ENCODE measurements at regions not wholly inside any gene's neighbourhood (a gene's known extent, or its start where the extent isn't known, plus 50 kb on each side); places are given as distances from the start of the nearest gene placed in this dataset.
"Not testable (repeated sequence)": the region's sequence is repeated elsewhere in the genome, so short reads cannot be mapped to it uniquely, and the experiment has no call there.

GRCh38 chr13:44311011-44311780 lies 62.4 kb upstream of the SERP2 start:
- peak; percentile 36 for ATAC-seq

GRCh38 chr13:44312131-44312530 lies 61.5 kb upstream of the SERP2 start:
- no peak for ATAC-seq

GRCh38 chr13:44312834-44313551 lies 60.6 kb upstream of the SERP2 start:
- peak; percentile 39 for ATAC-seq

DNA sequence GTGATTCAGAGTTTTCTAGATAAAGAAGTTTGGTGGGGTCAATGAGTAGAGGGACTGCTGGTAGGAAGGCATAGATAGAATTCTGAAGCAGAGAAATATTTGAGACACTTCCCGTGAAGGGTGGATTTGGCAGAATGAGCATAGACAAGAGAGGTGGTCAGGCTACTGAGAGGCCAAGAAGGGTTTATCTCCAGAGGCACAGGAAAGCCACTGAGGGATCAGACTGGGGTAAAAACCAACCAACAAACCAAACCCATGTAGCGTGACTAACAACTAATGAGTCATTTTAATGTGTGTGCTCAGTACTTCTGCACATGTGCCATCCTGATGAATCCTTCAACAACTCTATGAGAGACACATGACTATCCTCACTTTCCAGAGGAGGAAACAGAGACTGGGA lies 60.0 kb upstream of the SERP2 start:
- peak; percentile 83 for ATAC-seq

DNA sequence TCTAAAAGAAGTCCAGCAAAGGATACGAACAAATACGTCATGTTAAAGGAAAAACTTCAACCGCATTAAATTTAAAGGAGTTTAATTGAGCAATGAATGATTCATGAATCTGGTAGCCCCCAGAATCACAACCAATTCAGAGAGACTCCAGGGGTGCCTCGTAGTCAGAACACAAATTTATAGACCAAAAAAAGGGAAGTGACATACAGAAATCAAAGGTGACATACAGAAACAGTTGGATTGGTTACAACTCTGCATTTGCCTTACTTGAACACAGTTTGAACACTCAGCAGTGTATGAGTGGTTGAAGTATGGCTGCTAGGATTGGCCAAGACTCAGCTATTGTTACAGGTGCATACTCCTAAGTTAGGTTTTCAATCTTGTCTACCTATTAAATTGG lies 59.5 kb upstream of the SERP2 start:
- ATAC-seq = not testable (repeated sequence)

GRCh38 chr13:44317752-44318151 lies 55.9 kb upstream of the SERP2 start:
- peak; percentile 20 for ATAC-seq

DNA sequence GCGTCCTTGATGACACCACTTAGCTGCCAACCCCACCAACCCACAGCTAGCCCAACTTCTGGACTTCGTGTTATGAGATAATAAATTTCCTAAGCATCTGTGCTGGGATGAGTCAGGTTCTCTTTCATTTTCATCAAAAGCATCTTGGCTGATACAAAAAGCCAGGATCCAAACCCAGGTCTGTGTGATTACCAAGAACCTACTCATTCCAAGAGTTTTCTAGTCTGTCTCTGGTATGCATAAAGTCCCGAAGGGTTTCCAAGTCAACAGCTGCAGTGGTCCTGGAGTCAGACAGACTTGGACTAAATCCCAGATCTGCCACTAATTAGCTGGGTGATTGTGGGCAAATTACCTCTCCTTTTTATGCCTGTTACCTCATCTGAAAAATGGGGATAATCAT lies 55.5 kb upstream of the SERP2 start:
- no peak for ATAC-seq

GRCh38 chr13:44320611-44321010 lies 53.0 kb upstream of the SERP2 start:
- ATAC-seq = no peak

DNA sequence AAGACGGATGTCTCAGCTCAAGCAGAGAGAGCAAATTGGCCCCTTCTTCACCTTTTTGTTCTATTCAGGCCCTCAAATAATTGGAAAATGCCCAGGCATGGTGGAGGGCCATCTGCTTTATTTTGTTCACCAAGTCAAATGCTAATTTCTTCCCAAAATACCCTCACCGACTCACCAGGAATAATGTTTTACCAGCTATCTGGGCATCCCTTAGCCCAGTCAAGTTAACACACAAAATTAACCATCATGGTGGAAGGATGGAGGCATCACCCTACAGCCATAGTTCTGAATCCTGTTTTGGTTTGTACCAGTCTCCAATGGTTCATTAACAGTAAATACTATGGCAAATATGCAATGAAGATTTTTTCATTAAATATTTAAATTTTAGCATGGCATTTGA lies 51.7 kb upstream of the SERP2 start:
- ATAC-seq = no peak

DNA sequence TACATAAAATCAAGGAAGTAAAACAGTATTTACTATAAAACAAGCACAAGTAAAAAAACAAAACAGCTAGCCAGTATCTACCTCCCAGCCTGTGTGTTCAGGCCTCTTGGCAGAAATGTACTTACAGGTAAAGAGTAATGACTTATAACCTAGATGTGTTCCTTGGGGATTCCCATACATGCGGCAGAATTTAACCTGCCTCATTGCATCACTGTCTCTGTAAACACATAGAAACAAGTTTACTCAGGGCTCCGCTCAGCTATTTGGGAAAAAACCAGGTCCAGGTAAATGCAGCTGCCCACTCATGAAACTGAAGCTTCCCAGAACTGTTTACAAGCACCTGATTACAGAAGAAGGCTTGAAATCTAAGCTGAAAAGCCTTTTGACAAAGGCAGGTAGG lies 50.7 kb upstream of the SERP2 start:
- ATAC-seq = peak; percentile 60

- ATAC-seq = no peak
These were observed 49.9 kb upstream of the SERP2 start for GRCh38 chr13:44323754-44324153.
